Right cardiac atrium (tissue), 5 donors: ENCODE measurements at regions not wholly inside any gene's neighbourhood (a gene's known extent, or its start where the extent isn't known, plus 50 kb on each side); places are given as distances from the start of the nearest gene placed in this dataset.

ENCODE experiments used
- ATAC-seq, 2 donors: fragments of 200-7000 bp; cut with Tn5 transposase; one replicate each; pipeline versions ENCODE4 v1.8.0 to v1.9.1; 2020; ENCODE audit warnings: moderate library complexity in 2 of 2, mild to moderate bottlenecking in 1 of 2
- DNase-seq, 3 donors: peaks; one replicate each; pipeline ENCODE4 v3.0.0-alpha.2; 2020
- H3K27ac ChIP-seq: one replicate; pipeline ENCODE4 v1.5.1; 2013; ENCODE audit warnings: mild to moderate bottlenecking, low read length, control low read depth, moderate library complexity
- H3K27me3 ChIP-seq: one replicate; pipeline ENCODE4 v1.6.1; 2013; ENCODE audit not compliant: control insufficient read depth, insufficient read depth
- H3K4me1 ChIP-seq: one replicate; pipeline ENCODE4 v1.6.1; 2013; ENCODE audit warnings: low read length; ENCODE audit not compliant: control insufficient read depth, insufficient read depth
- H3K4me3 ChIP-seq: one replicate; pipeline ENCODE4 v1.5.1; 2013; ENCODE audit warnings: low read length, control low read depth
- H3K9me3 ChIP-seq: one replicate; pipeline ENCODE4 v1.6.1; 2013; ENCODE audit warnings: low read length; ENCODE audit not compliant: control insufficient read depth
- WGBS: extraction: QIAGEN DNeasy Blood & Tissue Kit; methylation state at CpG from one replicate; pipeline ENCODE4 v1.1.7; 2013; 5-methylcytosine and 5-hydroxymethylcytosine counted together
- intact Hi-C, 4 donors: fragments of 100-400 bp; cut with DNase I; formaldehyde crosslinking; loops; one replicate each; pipeline versions ENCODE4 v1.11.0 to v1.14.0; 2022 to 2023
- donor health status: healthy with polysubstance abuse.
- donor health status: DM: no; HTN: yes; CAD: no.
- donor health status: DM: no; HTN: no; CAD: no.
- donor health status: DM: no; HTN: yes; CAD: no; lungs with severe emphysema.
- donor health status: DM: yes; HTN: yes; CAD: no.

GRCh38 chr2:143964891-143965290, 555.0 kb downstream of the ZEB2 start:
- Histone ChIP-seq H3K4me1 (peaks cover 1% of the 10 kb centered on the region), H3K4me3 (no peak overlapping the region), H3K27me3 (no peaks in the 10 kb centered on the region), H3K9me3 (no peaks in the 10 kb centered on the region), H3K27ac (no peak overlapping the region)
- intact Hi-C loops = no loop called here
- DNase-seq = no peak
- no peak for ATAC-seq
- WGBS = 74% methylated on average over 1 of the region's 1 CpG

GRCh38 chr2:143960177-143960576, 559.7 kb downstream of the ZEB2 start:
- no peak for ATAC-seq
- DNase-seq = no peak
- Histone ChIP-seq H3K4me3 (no peak overlapping the region), H3K27ac (no peak overlapping the region), H3K4me1 (peaks cover 1% of the 10 kb centered on the region), H3K27me3 (no peaks in the 10 kb centered on the region), H3K9me3 (no peaks in the 10 kb centered on the region)
- intact Hi-C loops = no loop called here

DNA sequence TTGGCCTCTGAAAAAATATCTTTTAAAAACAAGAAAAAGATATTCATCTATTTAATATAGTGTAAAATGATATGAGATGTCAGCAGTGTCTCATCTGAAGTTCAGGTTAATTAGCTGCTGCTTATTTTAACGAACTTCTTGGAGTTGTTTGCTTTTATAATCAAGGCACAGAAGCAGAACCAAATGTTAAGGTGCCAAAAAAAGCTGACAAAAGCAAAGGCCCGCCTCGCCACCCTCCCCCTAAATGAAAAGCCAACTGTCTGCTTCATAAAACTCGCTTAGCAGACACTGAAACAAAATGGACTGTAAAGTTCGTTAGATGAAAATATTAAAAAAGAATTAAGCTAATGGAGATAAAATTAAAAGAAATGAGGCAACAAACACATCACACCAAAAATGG, 562.6 kb downstream of the ZEB2 start:
- Histone ChIP-seq H3K27ac (no peak overlapping the region), H3K4me1 (peaks cover 1% of the 10 kb centered on the region), H3K4me3 (no peak overlapping the region), H3K9me3 (no peaks in the 10 kb centered on the region), H3K27me3 (no peaks in the 10 kb centered on the region)
- intact Hi-C loops = no loop called here
- WGBS = 87% methylated on average over 5 of the region's 5 CpGs
- ATAC-seq (no peak), DNase-seq (no peak)

DNA sequence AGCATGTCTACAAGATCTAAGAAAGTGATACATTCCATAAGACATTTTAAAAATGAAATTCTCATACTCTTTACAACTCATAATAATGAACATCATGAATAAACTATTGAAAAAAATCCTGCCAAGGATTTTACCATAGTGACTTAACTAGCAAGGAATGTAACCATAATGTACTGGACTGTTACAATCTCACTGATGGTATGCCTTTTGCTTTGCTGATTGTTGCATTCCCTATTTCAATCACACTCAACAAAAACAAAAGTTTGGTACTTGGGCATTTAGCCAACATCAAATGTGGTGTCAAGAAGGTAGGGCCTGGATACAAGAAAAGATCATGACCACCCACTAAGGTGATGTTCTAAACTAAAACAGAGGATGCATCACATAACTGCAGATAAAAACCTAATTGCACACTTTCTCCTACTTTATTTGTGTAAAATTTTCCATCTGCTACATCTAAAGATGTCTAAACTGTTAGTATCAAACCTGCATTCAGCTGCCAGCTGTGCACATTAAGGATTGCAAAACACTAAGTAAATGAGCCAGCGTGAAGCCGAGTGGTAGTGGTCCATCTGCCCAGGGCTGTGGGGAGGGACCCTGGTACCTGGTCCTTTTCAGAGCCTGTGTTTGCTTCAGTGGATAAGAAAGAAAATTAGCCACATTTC, 564.4 kb downstream of the ZEB2 start:
- Histone ChIP-seq H3K4me3 (no peak overlapping the region), H3K4me1 (peaks cover 1% of the 10 kb centered on the region), H3K27ac (no peak overlapping the region), H3K27me3 (no peaks in the 10 kb centered on the region), H3K9me3 (no peaks in the 10 kb centered on the region)
- 78% methylated on average over 2 of the region's 2 CpGs for WGBS
- DNase-seq (no peak), ATAC-seq (no peak)
- intact Hi-C loops = no loop called here

- DNase-seq (no peak), ATAC-seq (no peak)
- intact Hi-C loops = no loop called here
- no peak overlapping the region for H3K27ac ChIP-seq
- 65% methylated on average over 2 of the region's 2 CpGs for WGBS
- H3K4me3 ChIP-seq = no peak overlapping the region
- no peaks in the 10 kb centered on the region for H3K27me3 ChIP-seq
- H3K4me1 ChIP-seq = no peaks in the 10 kb centered on the region
- H3K9me3 ChIP-seq = no peaks in the 10 kb centered on the region
Measured at GRCh38 chr2:143954844-143955243, 565.1 kb downstream of the ZEB2 start.

DNA sequence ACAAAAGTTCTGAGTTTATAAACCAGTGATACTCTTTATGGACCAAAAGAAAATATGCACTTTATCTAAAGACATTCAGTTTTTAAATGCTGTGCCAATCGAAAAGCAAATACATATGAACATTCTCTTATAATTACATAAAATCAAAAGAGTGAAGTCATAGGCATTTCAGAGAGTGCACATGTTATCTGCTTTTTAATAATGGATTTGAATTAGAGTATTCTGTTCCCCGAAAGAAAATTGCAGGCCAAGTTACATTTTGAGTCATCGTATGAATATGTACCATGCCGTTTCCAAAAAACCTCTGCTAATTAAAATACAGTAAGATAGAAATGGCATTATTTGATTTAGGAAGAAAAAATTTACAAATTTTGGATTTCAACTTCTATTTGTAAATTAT, 565.7 kb downstream of the ZEB2 start:
- H3K4me3 ChIP-seq = no peak overlapping the region
- H3K4me1 ChIP-seq = no peaks in the 10 kb centered on the region
- intact Hi-C loops = no loop called here
- DNase-seq (no peak), ATAC-seq (no peak)
- H3K9me3 ChIP-seq = no peaks in the 10 kb centered on the region
- H3K27me3 ChIP-seq = no peaks in the 10 kb centered on the region
- 59% methylated on average over 4 of the region's 4 CpGs for WGBS
- H3K27ac ChIP-seq = no peak overlapping the region

DNA sequence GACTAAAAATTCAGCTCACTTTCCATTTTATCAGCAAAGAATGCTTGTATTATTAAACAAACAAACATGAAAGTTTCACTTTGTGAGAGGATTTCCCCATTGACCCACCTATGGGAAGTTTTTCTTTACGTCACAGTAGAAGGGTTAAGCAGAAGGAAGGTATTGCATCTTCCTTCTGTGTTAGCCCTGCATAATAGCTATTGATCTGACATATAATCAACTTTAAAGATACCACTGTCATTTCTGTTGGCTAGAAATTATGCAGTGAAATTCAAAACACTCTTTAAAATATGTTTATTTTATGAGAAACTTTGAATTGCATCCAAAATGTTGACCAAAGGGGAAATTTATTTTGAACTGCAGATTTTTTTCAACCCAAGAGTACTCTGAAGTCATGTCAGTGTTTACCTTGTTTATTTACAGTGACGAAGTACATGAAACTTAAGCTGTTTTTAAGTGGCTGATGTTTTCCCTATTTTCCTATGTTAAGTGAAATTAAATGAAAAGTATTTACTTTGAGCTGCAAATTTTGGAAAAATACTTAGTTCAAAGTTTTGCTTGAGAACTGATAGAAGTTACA, 566.4 kb downstream of the ZEB2 start:
- intact Hi-C loops = no loop called here
- no peaks in the 10 kb centered on the region for H3K4me1 ChIP-seq
- no peaks in the 10 kb centered on the region for H3K9me3 ChIP-seq
- H3K4me3 ChIP-seq = no peak overlapping the region
- H3K27ac ChIP-seq = no peak overlapping the region
- WGBS = 69% methylated on average over 2 of the region's 2 CpGs
- DNase-seq (no peak), ATAC-seq (no peak)
- H3K27me3 ChIP-seq = no peaks in the 10 kb centered on the region

GRCh38 chr2:143952536-143952935, 567.4 kb downstream of the ZEB2 start:
- H3K27ac ChIP-seq = no peak overlapping the region
- DNase-seq (no peak), ATAC-seq (no peak)
- WGBS = 92% methylated on average over 1 of the region's 1 CpG
- no peaks in the 10 kb centered on the region for H3K27me3 ChIP-seq
- no peaks in the 10 kb centered on the region for H3K4me1 ChIP-seq
- H3K4me3 ChIP-seq = no peak overlapping the region
- H3K9me3 ChIP-seq = no peaks in the 10 kb centered on the region
- intact Hi-C loops = no loop called here

DNA sequence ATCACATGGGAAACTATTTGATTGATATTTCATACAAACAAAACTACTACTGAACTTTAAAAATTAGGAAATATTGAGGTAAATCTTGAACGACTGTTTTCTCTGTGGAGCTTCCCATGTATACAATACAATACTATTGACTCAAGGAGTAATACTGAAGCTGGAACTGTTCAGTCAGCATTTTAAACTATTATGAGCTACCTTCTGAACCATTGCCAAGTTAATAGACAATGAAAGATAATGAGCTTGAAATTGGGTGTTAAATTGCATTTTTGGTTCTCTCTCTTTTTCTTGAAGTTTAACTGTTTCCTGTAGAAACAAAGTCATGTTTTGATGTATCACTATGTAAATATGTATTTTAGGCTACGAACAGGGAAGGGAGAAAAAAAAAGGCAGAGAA, 569.2 kb downstream of the ZEB2 start:
- WGBS = 66% methylated on average over 2 of the region's 2 CpGs
- DNase-seq (no peak), ATAC-seq (no peak)
- Histone ChIP-seq H3K27ac (no peak overlapping the region), H3K9me3 (no peaks in the 10 kb centered on the region), H3K4me1 (no peaks in the 10 kb centered on the region), H3K4me3 (no peak overlapping the region), H3K27me3 (no peaks in the 10 kb centered on the region)
- intact Hi-C loops = no loop called here

DNA sequence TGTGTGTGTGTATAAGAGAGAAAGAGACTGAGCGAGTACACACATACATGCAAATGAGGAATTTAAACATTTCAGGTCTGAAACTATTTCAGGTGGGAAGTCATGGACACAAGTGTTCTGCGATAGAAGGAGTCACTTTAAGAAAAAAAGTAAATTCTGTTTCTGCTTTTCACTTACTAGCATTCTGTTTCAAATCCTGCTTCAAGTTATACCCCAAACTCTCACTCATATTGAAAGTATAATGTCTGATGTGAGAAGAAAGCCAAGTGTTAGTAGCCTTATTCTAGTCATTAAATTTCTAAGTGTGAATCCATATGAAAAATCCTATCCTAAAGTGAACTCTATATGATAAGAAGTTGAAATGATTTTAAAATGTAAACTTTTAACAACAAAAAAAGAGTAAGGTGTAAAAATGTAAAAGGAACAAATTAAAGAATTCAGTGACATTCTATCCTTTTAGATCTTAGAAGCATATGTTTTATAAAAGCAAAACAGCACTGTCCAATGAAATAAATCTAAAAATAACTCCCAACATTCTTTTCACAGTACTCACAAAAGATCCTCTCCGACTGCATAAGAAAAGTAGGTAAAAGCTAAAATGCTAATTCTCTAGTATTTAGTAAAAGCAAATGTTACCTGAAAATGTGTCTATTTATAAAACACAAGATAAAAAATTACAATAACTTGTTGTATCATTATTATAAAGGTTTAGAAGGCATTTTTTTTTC, 570.6 kb downstream of the ZEB2 start:
- Histone ChIP-seq H3K27ac (no peak overlapping the region), H3K27me3 (no peaks in the 10 kb centered on the region), H3K4me1 (no peaks in the 10 kb centered on the region), H3K9me3 (no peaks in the 10 kb centered on the region), H3K4me3 (no peak overlapping the region)
- DNase-seq (no peak), ATAC-seq (no peak)
- intact Hi-C loops = no loop called here
- 78% methylated on average over 3 of the region's 3 CpGs for WGBS

GRCh38 chr2:143948710-143949109, 571.2 kb downstream of the ZEB2 start:
- intact Hi-C loops = no loop called here
- WGBS = 81% methylated on average over 2 of the region's 2 CpGs
- DNase-seq = no peak
- H3K27me3 ChIP-seq = no peaks in the 10 kb centered on the region
- H3K9me3 ChIP-seq = no peaks in the 10 kb centered on the region
- no peak overlapping the region for H3K27ac ChIP-seq
- no peaks in the 10 kb centered on the region for H3K4me1 ChIP-seq
- no peak overlapping the region for H3K4me3 ChIP-seq
- ATAC-seq = no peak
